Activated T-cell treated with anti-CD3 and anti-CD28 coated beads, Interleukin-2, amount 50 U/mL, for 4 hours (primary cell): ENCODE measurements at regions not wholly inside any gene's neighbourhood (a gene's known extent, or its start where the extent isn't known, plus 50 kb on each side); places are given as distances from the start of the nearest gene placed in this dataset.
"Not testable (repeated sequence)": the region's sequence is repeated elsewhere in the genome, so short reads cannot be mapped to it uniquely, and the experiment has no call there.

ENCODE experiments used
- ATAC-seq, 2 donors: fragments of 200-7000 bp; cut with Tn5 transposase; one replicate each; pipeline ENCODE4 v1.10.0; 2021
- DNase-seq: peaks from one replicate; pipeline ENCODE4 v3.0.0-alpha.2; 2020
- H3K27me3 Mint-ChIP-seq: one replicate; pipeline ENCODE4 v1.8.0; 2021; ENCODE audit warnings: low read depth, mixed read lengths
- H3K36me3 Mint-ChIP-seq: one replicate; pipeline ENCODE4 v1.8.0; 2022; ENCODE audit warnings: mixed read lengths; ENCODE audit not compliant: insufficient read depth
- H3K4me1 Mint-ChIP-seq: one replicate; pipeline ENCODE4 v1.8.0; 2021; ENCODE audit warnings: low read depth, mixed read lengths
- H3K4me3 Mint-ChIP-seq: one replicate; pipeline ENCODE4 v1.8.0; 2021; ENCODE audit warnings: mild to moderate bottlenecking, moderate library complexity, mixed read lengths
- H3K9me3 Mint-ChIP-seq: one replicate; pipeline ENCODE4 v1.8.0; 2021; ENCODE audit warnings: mixed read lengths

DNA sequence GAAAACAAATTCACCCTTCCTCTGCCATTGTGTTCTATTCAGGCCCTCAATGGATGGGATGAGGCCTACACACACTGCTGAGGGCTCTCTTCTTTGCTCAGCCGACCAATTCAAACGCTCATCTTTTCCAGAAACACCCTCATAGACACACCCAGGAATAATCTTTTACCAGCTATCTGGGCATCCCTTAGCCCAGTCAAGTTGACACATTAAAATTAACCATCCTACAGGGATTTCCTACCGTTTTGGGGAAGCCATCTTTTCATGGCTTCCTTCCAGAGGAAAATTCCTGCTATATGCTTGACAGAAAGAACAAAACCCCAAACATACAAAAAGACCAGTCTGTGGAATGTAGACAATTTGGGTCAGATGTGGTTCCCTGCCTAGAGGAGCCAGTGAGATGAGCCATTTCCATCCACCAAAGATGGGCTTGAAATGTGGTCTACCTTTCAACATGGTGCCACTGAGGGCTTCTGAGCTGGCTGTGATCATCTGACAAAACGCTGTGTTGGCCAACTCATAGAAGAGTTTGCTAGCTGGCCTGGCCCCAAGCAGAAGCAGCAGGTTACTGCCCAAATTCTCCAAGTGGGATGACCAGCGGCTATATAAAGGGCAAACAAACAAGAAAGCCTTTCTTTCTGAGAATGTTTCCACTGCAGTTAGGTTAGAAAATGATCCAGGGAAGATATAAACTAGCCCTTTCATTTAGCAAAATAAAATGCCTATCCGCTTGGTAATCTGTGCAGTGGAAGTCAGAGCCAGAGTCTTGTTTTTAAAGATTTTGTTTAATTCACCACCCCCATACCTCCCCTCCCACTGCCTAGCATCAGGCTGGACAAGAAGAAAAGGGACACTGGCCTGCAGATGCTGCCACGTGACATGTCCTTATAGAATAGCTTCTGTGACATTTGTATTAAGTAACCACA, 69.1 kb upstream of the MRPS6 start:
- ATAC-seq (no peak), DNase-seq (no peak)
- Mint-ChIP-seq H3K36me3 (no peaks in the 10 kb centered on the region), H3K4me1 (peaks cover 17% of the 10 kb centered on the region), H3K9me3 (peaks cover 5% of the 10 kb centered on the region), H3K4me3 (no peak overlapping the region), H3K27me3 (no peaks in the 10 kb centered on the region)

DNA sequence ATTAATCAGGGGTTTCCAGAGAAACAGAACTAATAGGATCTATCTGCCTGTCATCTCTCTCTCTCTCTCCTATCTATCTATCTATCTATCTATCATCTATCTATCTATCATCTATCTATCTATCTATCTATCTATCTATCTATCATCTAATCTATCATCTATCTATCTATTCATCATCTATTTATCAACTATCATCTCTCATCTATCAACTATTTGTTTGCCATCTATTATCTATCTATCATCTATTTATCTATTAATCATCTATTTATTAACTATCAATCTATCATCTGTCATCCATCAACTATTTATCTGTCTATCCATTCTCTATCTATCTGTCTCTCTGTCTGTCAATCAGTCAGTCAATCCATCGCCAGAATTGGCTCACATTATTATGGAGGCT, 70.0 kb upstream of the MRPS6 start:
- Mint-ChIP-seq H3K4me3 (no peak overlapping the region), H3K27me3 (no peaks in the 10 kb centered on the region), H3K4me1 (peaks cover 16% of the 10 kb centered on the region), H3K9me3 (peaks cover 5% of the 10 kb centered on the region), H3K36me3 (no peaks in the 10 kb centered on the region)
- DNase-seq (no peak), ATAC-seq (no peak)

DNA sequence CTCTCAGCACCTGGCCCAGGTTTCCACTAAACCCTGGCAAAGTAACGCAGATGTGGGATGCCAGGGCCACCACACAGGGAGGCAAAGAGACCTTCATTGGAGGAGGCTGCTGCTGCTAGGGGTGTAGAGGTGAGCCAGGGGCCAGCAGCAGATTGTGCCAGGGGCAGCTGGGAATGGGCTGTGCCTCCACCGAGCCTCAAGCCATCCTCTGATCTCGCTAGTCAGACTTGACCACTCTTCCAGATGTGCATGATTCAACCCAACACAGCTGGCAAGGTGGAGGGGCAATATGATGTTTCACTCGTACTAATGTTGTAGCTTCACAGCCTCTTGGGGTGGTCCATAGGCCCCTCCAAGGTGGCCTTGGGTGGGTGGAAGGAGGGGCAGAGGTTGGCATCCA, 73.0 kb upstream of the MRPS6 start:
- ATAC-seq, result no peak
- no peak for DNase-seq
- H3K4me1 Mint-ChIP-seq, result peaks cover 17% of the 10 kb centered on the region
- H3K9me3 Mint-ChIP-seq, result peaks cover 11% of the 10 kb centered on the region
- no peaks in the 10 kb centered on the region for H3K27me3 Mint-ChIP-seq
- no peak overlapping the region for H3K4me3 Mint-ChIP-seq
- H3K36me3 Mint-ChIP-seq, result no peaks in the 10 kb centered on the region

- peaks cover 6% of the 10 kb centered on the region for H3K9me3 Mint-ChIP-seq
- H3K4me1 Mint-ChIP-seq, result peaks cover 21% of the 10 kb centered on the region
- no peaks in the 10 kb centered on the region for H3K36me3 Mint-ChIP-seq
- no peak overlapping the region for H3K4me3 Mint-ChIP-seq
- no peaks in the 10 kb centered on the region for H3K27me3 Mint-ChIP-seq
- no peak for DNase-seq
- ATAC-seq, result no peak
Observed at GRCh38 chr21:33998809-33999208, 74.6 kb upstream of the MRPS6 start.

DNA sequence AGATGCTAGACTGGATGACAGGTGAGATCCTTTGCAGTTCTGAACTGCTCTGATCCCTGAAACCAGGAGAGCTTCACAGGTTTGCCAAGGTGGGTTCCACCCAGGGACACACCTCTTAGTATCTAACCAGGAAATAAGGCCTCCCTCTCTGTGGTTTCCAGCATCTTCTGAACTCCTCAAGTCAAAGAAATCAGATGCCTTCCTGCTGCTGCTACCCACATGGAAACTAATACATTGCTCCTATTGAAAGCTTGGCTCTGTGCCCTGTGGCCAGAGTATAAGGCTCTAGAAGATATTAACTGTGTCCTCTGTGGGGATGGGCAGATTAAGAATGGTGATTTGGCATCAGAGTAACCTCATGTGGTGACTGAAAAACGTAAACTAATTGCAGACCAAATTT, 75.0 kb upstream of the MRPS6 start:
- Mint-ChIP-seq H3K4me3 (no peak overlapping the region), H3K27me3 (no peaks in the 10 kb centered on the region), H3K9me3 (peaks cover 5% of the 10 kb centered on the region), H3K36me3 (no peaks in the 10 kb centered on the region), H3K4me1 (peaks cover 23% of the 10 kb centered on the region)
- DNase-seq (no peak), ATAC-seq (no peak)

DNA sequence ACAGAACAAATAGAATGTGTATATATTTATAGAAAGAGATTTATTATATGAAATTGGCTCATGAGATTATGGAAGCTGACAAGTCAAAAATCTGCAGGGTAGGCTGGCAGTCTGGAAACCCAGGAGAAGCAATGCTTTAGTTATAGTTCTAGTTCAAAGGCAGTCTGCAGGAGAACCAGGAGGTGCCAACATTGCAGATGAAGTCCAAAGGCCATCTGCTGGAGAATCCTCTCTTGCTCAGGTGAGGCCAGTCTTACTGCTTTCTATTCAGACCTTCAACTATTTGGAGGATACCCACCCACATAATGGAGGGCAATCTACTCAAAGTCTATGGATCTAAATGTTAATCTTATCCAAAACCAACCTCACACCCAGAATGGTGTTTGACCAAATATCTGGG, 75.9 kb upstream of the MRPS6 start:
- H3K9me3 Mint-ChIP-seq, result peaks cover 5% of the 10 kb centered on the region
- DNase-seq, result no peak
- H3K36me3 Mint-ChIP-seq, result no peaks in the 10 kb centered on the region
- H3K4me1 Mint-ChIP-seq, result peaks cover 23% of the 10 kb centered on the region
- ATAC-seq, result no peak
- H3K27me3 Mint-ChIP-seq, result no peaks in the 10 kb centered on the region
- H3K4me3 Mint-ChIP-seq, result no peak overlapping the region

GRCh38 chr21:33994373-33994772, 78.8 kb upstream of the ATP5PO start:
- no peaks in the 10 kb centered on the region for H3K27me3 Mint-ChIP-seq

GRCh38 chr21:33993286-33994231, 78.0 kb upstream of the ATP5PO start:
- H3K36me3 Mint-ChIP-seq, result peaks cover 2% of the 10 kb centered on the region
- ATAC-seq (no peak), DNase-seq (no peak)
- peaks cover 10% of the 10 kb centered on the region for H3K9me3 Mint-ChIP-seq
- H3K4me3 Mint-ChIP-seq, result no peak overlapping the region
- no peaks in the 10 kb centered on the region for H3K27me3 Mint-ChIP-seq
- peaks cover 13% of the 10 kb centered on the region for H3K4me1 Mint-ChIP-seq

More at GRCh38 chr21:33994373-33994772, 78.8 kb upstream of the ATP5PO start:
- Mint-ChIP-seq H3K36me3 (peaks cover 2% of the 10 kb centered on the region), H3K9me3 (peaks cover 10% of the 10 kb centered on the region), H3K4me3 (no peak overlapping the region), H3K4me1 (peaks cover 21% of the 10 kb centered on the region)
- no peak for ATAC-seq
- DNase-seq, result no peak

GRCh38 chr21:33992412-33992811, 76.8 kb upstream of the ATP5PO start:
- not testable (repeated sequence) for H3K4me3 Mint-ChIP-seq, H3K27me3 Mint-ChIP-seq, ATAC-seq, H3K4me1 Mint-ChIP-seq, H3K36me3 Mint-ChIP-seq, H3K9me3 Mint-ChIP-seq, DNase-seq

DNA sequence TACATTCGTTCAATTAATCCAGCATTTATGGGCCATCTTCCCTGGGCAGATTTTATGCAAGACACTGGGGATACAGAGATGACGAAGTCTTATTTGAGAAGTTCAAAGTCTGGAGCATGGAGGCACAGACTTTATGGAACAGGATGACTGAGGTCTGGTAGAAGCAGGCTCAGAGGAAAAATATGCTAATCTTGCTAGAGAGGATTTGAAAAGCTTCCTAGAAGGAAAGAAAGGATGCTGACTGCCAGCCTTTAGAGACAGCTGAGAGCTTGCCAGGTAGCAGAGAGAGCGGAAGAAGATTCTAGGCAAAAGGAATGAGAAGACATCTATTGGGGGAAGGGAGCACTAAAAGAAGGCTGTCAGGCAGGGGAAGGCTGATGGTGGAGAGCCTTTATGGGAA, 75.5 kb upstream of the ATP5PO start:
- Mint-ChIP-seq H3K4me3 (no peak overlapping the region), H3K36me3 (peaks cover 2% of the 10 kb centered on the region), H3K4me1 (peaks cover 11% of the 10 kb centered on the region), H3K9me3 (peaks cover 5% of the 10 kb centered on the region), H3K27me3 (no peaks in the 10 kb centered on the region)
- DNase-seq (no peak), ATAC-seq (no peak)

DNA sequence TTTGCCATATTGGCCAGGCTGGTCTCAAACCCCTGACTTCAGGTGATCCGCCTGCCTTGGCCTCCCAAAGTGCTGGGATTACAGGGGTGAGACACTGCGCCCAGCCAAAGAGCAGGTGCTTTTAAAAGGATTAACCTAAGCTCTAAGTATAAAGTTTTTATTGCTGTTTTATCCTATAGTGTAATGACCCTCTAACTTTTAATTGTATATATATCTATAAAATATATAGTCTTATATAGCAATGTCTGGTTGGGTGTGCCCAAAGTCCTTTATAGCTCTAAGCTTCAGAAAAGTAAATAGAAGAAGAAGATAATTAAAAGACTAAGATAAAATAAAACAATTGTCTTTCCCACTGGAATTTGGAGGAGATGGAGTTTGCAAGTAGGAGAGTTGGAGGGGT, 73.8 kb upstream of the ATP5PO start:
- Mint-ChIP-seq H3K36me3 (peaks cover 2% of the 10 kb centered on the region), H3K9me3 (peaks cover 5% of the 10 kb centered on the region), H3K27me3 (no peaks in the 10 kb centered on the region), H3K4me1 (peaks cover 24% of the 10 kb centered on the region), H3K4me3 (no peak overlapping the region)
- DNase-seq, result no peak
- ATAC-seq, result no peak

- ATAC-seq (no peak), DNase-seq (no peak)
- peaks cover 22% of the 10 kb centered on the region for H3K4me1 Mint-ChIP-seq
- no peak overlapping the region for H3K4me3 Mint-ChIP-seq
- H3K27me3 Mint-ChIP-seq, result no peaks in the 10 kb centered on the region
- peaks cover 2% of the 10 kb centered on the region for H3K36me3 Mint-ChIP-seq
- peaks cover 5% of the 10 kb centered on the region for H3K9me3 Mint-ChIP-seq
Observed at GRCh38 chr21:33988237-33989017, 72.8 kb upstream of the ATP5PO start.

DNA sequence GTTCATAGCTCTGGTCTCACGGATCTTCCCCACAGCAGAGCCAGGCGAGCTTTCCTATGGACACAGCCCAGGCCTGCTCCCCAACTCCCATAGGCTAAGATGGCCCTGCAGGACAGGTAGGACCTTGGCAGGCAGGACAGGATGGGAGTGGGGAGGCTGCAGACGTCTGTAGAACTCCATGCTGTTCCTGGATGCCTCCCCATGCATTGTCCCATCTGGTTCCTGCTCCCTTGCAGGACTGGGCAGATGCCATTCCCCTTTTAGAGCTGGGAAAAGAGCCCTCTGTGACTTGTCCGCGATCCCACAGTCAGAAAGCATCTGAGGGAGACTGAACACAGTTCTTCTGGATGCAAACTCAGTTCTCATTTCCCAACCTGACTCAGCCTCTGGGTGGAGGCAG, 71.9 kb upstream of the ATP5PO start:
- Mint-ChIP-seq H3K36me3 (peaks cover 2% of the 10 kb centered on the region), H3K4me1 (peaks cover 24% of the 10 kb centered on the region), H3K4me3 (no peak overlapping the region), H3K27me3 (no peaks in the 10 kb centered on the region), H3K9me3 (peaks cover 5% of the 10 kb centered on the region)
- DNase-seq (no peak), ATAC-seq (no peak)
